PC-3 (cell line): ENCODE measurements at regions not wholly inside any gene's neighbourhood (a gene's known extent, or its start where the extent isn't known, plus 50 kb on each side); places are given as distances from the start of the nearest gene placed in this dataset.

Experiments
- EZH2 ChIP-seq: fragments of 300-600 bp; sonication (generic); IDR thresholded peaks from one replicate; pipeline ENCODE4 v1.6.1; 2017; ENCODE audit warnings: antibody characterized with exemption, mild to moderate bottlenecking, low read length; ENCODE audit not compliant: unreplicated experiment
- TF ChIP-seq, protein P1 (sequence below): fragments of 300-600 bp; sonication (generic); conservative IDR thresholded peaks from 2 replicates; pipeline ENCODE4 v1.5.1; 2017; ENCODE audit warnings: antibody characterized with exemption, low read depth, mild to moderate bottlenecking, low read length

DNA sequence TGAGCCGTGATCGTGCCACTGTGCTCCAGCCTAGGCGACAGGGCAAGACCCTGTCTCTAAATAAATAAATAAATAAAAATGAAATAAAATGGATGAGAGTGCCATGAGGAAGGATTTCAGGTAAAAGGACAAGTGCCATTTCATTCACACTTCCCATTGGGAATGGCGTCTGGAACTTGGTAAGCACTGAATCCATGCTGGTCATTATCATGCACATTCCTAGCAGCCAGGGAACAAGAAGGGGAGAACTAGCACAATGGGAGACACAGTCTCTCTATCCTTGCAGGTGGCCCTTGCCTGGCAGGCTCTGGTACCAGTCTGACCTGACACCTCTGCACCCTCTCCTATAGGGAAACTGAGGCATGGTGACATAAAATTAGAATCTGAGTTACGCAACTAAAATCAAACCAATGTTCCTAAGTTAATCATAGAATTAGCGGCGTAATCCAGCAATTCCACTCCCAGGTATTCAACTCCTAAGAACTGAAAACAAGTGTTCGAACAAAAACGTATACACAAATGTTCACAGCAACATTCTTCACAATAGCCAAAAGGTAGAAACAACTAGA, 70.8 kb upstream of the MFGE8 start:
- TF ChIP-seq, protein P1, sequence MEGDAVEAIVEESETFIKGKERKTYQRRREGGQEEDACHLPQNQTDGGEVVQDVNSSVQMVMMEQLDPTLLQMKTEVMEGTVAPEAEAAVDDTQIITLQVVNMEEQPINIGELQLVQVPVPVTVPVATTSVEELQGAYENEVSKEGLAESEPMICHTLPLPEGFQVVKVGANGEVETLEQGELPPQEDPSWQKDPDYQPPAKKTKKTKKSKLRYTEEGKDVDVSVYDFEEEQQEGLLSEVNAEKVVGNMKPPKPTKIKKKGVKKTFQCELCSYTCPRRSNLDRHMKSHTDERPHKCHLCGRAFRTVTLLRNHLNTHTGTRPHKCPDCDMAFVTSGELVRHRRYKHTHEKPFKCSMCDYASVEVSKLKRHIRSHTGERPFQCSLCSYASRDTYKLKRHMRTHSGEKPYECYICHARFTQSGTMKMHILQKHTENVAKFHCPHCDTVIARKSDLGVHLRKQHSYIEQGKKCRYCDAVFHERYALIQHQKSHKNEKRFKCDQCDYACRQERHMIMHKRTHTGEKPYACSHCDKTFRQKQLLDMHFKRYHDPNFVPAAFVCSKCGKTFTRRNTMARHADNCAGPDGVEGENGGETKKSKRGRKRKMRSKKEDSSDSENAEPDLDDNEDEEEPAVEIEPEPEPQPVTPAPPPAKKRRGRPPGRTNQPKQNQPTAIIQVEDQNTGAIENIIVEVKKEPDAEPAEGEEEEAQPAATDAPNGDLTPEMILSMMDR = no peak
- TF ChIP-seq EZH2 = no peak
